ENCODE measurements at regions not wholly inside any gene's neighbourhood (a gene's known extent, or its start where the extent isn't known, plus 50 kb on each side); places are given as distances from the start of the nearest gene placed in this dataset.
"Not testable (repeated sequence)": the region's sequence is repeated elsewhere in the genome, so short reads cannot be mapped to it uniquely, and the experiment has no call there.

- no peak for DNase-seq
Observed at GRCh38 chr1:238991765-238992495, 394.4 kb upstream of the CHRM3 start.

GRCh38 chr1:238985312-238985711 is 401.1 kb upstream of the CHRM3 start:
- DNase-seq: no peak

GRCh38 chr1:238982736-238983135 is 403.6 kb upstream of the CHRM3 start:
- no peak for DNase-seq

- no peak for DNase-seq
Observed at GRCh38 chr1:238981317-238981933, 404.9 kb upstream of the CHRM3 start.

- DNase-seq: no peak
Observed at GRCh38 chr1:238980053-238980452, 406.3 kb upstream of the CHRM3 start.

GRCh38 chr1:238964631-238965030 is 421.7 kb upstream of the CHRM3 start:
- no peak for DNase-seq

- DNase-seq: no peak
Observed at GRCh38 chr1:238962941-238963340, 423.4 kb upstream of the CHRM3 start.

- no peak for DNase-seq
Observed at GRCh38 chr1:238961790-238962189, 424.6 kb upstream of the CHRM3 start.

- DNase-seq: no peak
Observed at GRCh38 chr1:238960071-238960470, 426.3 kb upstream of the CHRM3 start.

GRCh38 chr1:238955934-238956333 is 430.4 kb upstream of the CHRM3 start:
- no peak for DNase-seq

- DNase-seq: no peak
Observed at GRCh38 chr1:238954865-238955264, 431.5 kb upstream of the CHRM3 start.

- DNase-seq: no peak
Observed at GRCh38 chr1:238953448-238954010, 432.8 kb upstream of the CHRM3 start.

- DNase-seq: no peak
Observed at GRCh38 chr1:238951809-238952208, 434.6 kb upstream of the CHRM3 start.

- DNase-seq: no peak
Observed at GRCh38 chr1:238950784-238951183, 435.6 kb upstream of the CHRM3 start.

- DNase-seq: no peak
Observed at GRCh38 chr1:238950017-238950416, 436.4 kb upstream of the CHRM3 start.

- DNase-seq: no peak
Observed at GRCh38 chr1:238944028-238944427, 442.3 kb upstream of the CHRM3 start.

- no peak for DNase-seq
Observed at GRCh38 chr1:238927899-238928298, 458.5 kb upstream of the CHRM3 start.

- DNase-seq: no peak
Observed at GRCh38 chr1:238916828-238917227, 469.5 kb upstream of the CHRM3 start.

- no peak for DNase-seq
Observed at GRCh38 chr1:238914346-238914745, 472.0 kb upstream of the CHRM3 start.

GRCh38 chr1:238913210-238913609 is 473.2 kb upstream of the CHRM3 start:
- no peak for DNase-seq

GRCh38 chr1:238912148-238912547 is 474.2 kb upstream of the CHRM3 start:
- no peak for DNase-seq

GRCh38 chr1:238902752-238903151 is 483.6 kb upstream of the CHRM3 start:
- not testable (repeated sequence) for DNase-seq

GRCh38 chr1:238900334-238900865 is 486.0 kb upstream of the CHRM3 start:
- DNase-seq: no peak

GRCh38 chr1:238898856-238899255 is 487.5 kb upstream of the CHRM3 start:
- no peak for DNase-seq

Data from CD4-positive, alpha-beta T cell treated with Interleukin-21 for 1 hour (primary cell).